ENCODE measurements at regions not wholly inside any gene's neighbourhood (a gene's known extent, or its start where the extent isn't known, plus 50 kb on each side); places are given as distances from the start of the nearest gene placed in this dataset.

- Histone ChIP-seq H3K4me1 (no peaks in the 10 kb centered on the region), H3K27ac (no peak overlapping the region), H3K4me3 (no peak overlapping the region), H3K36me3 (no peaks in the 10 kb centered on the region), H3K9ac (ENCODE audit: low read depth in 2 of 2, low read length in 2 of 2) (no peak overlapping the region), H3K27me3 (no peaks in the 10 kb centered on the region), H3K9me3 (no peaks in the 10 kb centered on the region)
- no peak for DNase-seq
- intact Hi-C loops (cut with DNase I): no loop called here
- TF ChIP-seq CTCF (IDR thresholded peaks at IDR 0.05): no peak
Observed at GRCh38 chr18:64713284-64713683, 564.4 kb upstream of the LINC00305 start.

GRCh38 chr18:64712035-64712434, 563.1 kb upstream of the LINC00305 start:
- Histone ChIP-seq H3K9me3 (no peaks in the 10 kb centered on the region), H3K4me1 (no peaks in the 10 kb centered on the region)
- no peak for DNase-seq

GRCh38 chr18:64710105-64710861, 561.4 kb upstream of the LINC00305 start:
- no peaks in the 10 kb centered on the region for H3K27me3 ChIP-seq
- no peaks in the 10 kb centered on the region for H3K36me3 ChIP-seq
- no peaks in the 10 kb centered on the region for H3K4me1 ChIP-seq
- H3K9me3 ChIP-seq: no peaks in the 10 kb centered on the region
- no peak overlapping the region for H3K4me3 ChIP-seq
- no peak for DNase-seq
- H3K9ac ChIP-seq (ENCODE audit: low read depth in 2 of 2, low read length in 2 of 2): no peak overlapping the region
- no peak overlapping the region for H3K27ac ChIP-seq
- TF ChIP-seq CTCF (IDR thresholded peaks at IDR 0.05): no peak
- intact Hi-C loops (cut with DNase I): no loop called here

More at GRCh38 chr18:64712035-64712434, 563.1 kb upstream of the LINC00305 start:
- no peaks in the 10 kb centered on the region for H3K36me3 ChIP-seq
- no peak overlapping the region for H3K9ac ChIP-seq (ENCODE audit: low read depth in 2 of 2, low read length in 2 of 2)
- no peak overlapping the region for H3K27ac ChIP-seq
- no peak overlapping the region for H3K4me3 ChIP-seq
- H3K27me3 ChIP-seq: no peaks in the 10 kb centered on the region
- intact Hi-C loops (cut with DNase I): no loop called here
- no peak for TF ChIP-seq CTCF (IDR thresholded peaks at IDR 0.05)

- H3K27me3 ChIP-seq: no peaks in the 10 kb centered on the region
- DNase-seq: no peak
- H3K4me1 ChIP-seq: no peaks in the 10 kb centered on the region
- H3K4me3 ChIP-seq: no peak overlapping the region
- intact Hi-C loops (cut with DNase I): no loop called here
- no peak for TF ChIP-seq CTCF (IDR thresholded peaks at IDR 0.05)
- no peak overlapping the region for H3K27ac ChIP-seq
- H3K9me3 ChIP-seq: no peaks in the 10 kb centered on the region
- no peak overlapping the region for H3K9ac ChIP-seq (ENCODE audit: low read depth in 2 of 2, low read length in 2 of 2)
- no peaks in the 10 kb centered on the region for H3K36me3 ChIP-seq
Observed at GRCh38 chr18:64707052-64707451, 558.2 kb upstream of the LINC00305 start.

- Histone ChIP-seq H3K36me3 (no peaks in the 10 kb centered on the region), H3K4me3 (no peak overlapping the region), H3K4me1 (no peaks in the 10 kb centered on the region), H3K27me3 (no peaks in the 10 kb centered on the region), H3K9me3 (no peaks in the 10 kb centered on the region), H3K9ac (ENCODE audit: low read depth in 2 of 2, low read length in 2 of 2) (no peak overlapping the region), H3K27ac (no peak overlapping the region)
- TF ChIP-seq CTCF (IDR thresholded peaks at IDR 0.05): no peak
- DNase-seq: no peak
- intact Hi-C loops (cut with DNase I): no loop called here
Observed at GRCh38 chr18:64699081-64699480, 550.2 kb upstream of the LINC00305 start.

All from colonic mucosa (tissue), 4 donors.